Right lobe of liver (tissue), 4 donors: ENCODE measurements at regions not wholly inside any gene's neighbourhood (a gene's known extent, or its start where the extent isn't known, plus 50 kb on each side); places are given as distances from the start of the nearest gene placed in this dataset.

ENCODE experiments used
- CTCF ChIP-seq, 4 donors: fragments of 200-600 bp in 3 of 4; fragments of 450-650 bp in 1 of 4; IDR thresholded peaks; one replicate each; pipeline versions ENCODE4 v1.5.1 to v1.8.0; 2016 to 2022; ENCODE audit warnings: antibody characterized with exemption in 4 of 4, mild to moderate bottlenecking in 2 of 4
- POLR2A ChIP-seq: fragments of 450-650 bp; IDR thresholded peaks from one replicate; pipeline ENCODE4 v1.6.1; 2017; ENCODE audit warnings: antibody characterized with exemption, mild to moderate bottlenecking
- donor health status: DM: no; HTN: no; CAD: no.
- donor health status: DM: no; HTN: no; CAD: no.
- donor health status: DM: no; HTN: yes; CAD: no.

- TF ChIP-seq CTCF (IDR thresholded peaks at IDR 0.05) = no peak
- no peak for TF ChIP-seq POLR2A
Observed at GRCh38 chr13:67833564-67833963, 603.4 kb upstream of the PCDH9 start.
